Spleen (tissue), 7 donors: ENCODE measurements at regions not wholly inside any gene's neighbourhood (a gene's known extent, or its start where the extent isn't known, plus 50 kb on each side); places are given as distances from the start of the nearest gene placed in this dataset.

Source experiments
- POLR2A ChIP-seq, 3 donors: fragments of 450-650 bp; IDR thresholded peaks; one replicate each; pipeline ENCODE4 v1.5.1; 2017; ENCODE audit warnings: antibody characterized with exemption in 3 of 3, mild to moderate bottlenecking in 1 of 3
- TF ChIP-seq, protein P1 (sequence below), 11 experiments: fragments of 200-600 bp in 7 of 11; fragments of 450-650 bp in 4 of 11; sonication (generic) in 4 of 11; IDR thresholded peaks in 8 of 11; conservative IDR thresholded peaks in 3 of 11; 1 replicate in 7 of 11; 2 replicates in 4 of 11; pipeline versions ENCODE4 v1.4.0 to v1.8.0; 2016 to 2021; ENCODE audit warnings: antibody characterized with exemption in 11 of 11, inconsistent platforms in 4 of 11, mild to moderate bottlenecking in 1 of 11
- donor health status: DM: no; HTN: no; CAD: no; lungs with moderate emphysema.
- donor health status: DM: no; HTN: no; CAD: no.
- donor health status: DM: no; HTN: no; CAD: no.

- TF ChIP-seq, protein P1, sequence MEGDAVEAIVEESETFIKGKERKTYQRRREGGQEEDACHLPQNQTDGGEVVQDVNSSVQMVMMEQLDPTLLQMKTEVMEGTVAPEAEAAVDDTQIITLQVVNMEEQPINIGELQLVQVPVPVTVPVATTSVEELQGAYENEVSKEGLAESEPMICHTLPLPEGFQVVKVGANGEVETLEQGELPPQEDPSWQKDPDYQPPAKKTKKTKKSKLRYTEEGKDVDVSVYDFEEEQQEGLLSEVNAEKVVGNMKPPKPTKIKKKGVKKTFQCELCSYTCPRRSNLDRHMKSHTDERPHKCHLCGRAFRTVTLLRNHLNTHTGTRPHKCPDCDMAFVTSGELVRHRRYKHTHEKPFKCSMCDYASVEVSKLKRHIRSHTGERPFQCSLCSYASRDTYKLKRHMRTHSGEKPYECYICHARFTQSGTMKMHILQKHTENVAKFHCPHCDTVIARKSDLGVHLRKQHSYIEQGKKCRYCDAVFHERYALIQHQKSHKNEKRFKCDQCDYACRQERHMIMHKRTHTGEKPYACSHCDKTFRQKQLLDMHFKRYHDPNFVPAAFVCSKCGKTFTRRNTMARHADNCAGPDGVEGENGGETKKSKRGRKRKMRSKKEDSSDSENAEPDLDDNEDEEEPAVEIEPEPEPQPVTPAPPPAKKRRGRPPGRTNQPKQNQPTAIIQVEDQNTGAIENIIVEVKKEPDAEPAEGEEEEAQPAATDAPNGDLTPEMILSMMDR (IDR thresholded peaks at IDR 0.05 in 8 of 11, conservative IDR thresholded peaks at IDR 0.05 in 3 of 11) = no peak
- no peak for TF ChIP-seq POLR2A (IDR thresholded peaks at IDR 0.05)
These were observed 127.3 kb downstream of the NR2F2 start for GRCh38 chr15:96457841-96458240.
